Vagina (tissue), 2 donors: ENCODE measurements at regions not wholly inside any gene's neighbourhood (a gene's known extent, or its start where the extent isn't known, plus 50 kb on each side); places are given as distances from the start of the nearest gene placed in this dataset.

Source experiments
- DNase-seq, 2 donors: peaks; one replicate each; pipeline ENCODE4 v3.0.0-alpha.2; 2017; ENCODE audit errors: extremely low spot score in 2 of 2
- H3K27ac ChIP-seq: fragments of 200-600 bp; sonication (generic); one replicate; pipeline ENCODE4 v1.5.1; 2019
- H3K27me3 ChIP-seq: fragments of 200-600 bp; sonication (generic); one replicate; pipeline ENCODE4 v1.5.1; 2019
- H3K36me3 ChIP-seq, 2 donors: fragments of 200-600 bp; sonication (generic); one replicate each; pipeline ENCODE4 v1.5.1; 2017 to 2019
- H3K4me1 ChIP-seq: fragments of 200-600 bp; sonication (generic); one replicate; pipeline ENCODE4 v1.5.1; 2019
- H3K4me3 ChIP-seq, 2 donors: fragments of 200-600 bp; sonication (generic); 1 replicate in 1 of 2; 2 replicates in 1 of 2; pipeline ENCODE4 v1.5.1; 2016 to 2019
- H3K9me3 ChIP-seq: fragments of 200-600 bp; sonication (generic); one replicate; pipeline ENCODE4 v1.5.1; 2019
- POLR2A ChIP-seq, 2 donors: fragments of 450-650 bp; IDR thresholded peaks; one replicate each; pipeline ENCODE4 v1.6.1; 2017; ENCODE audit warnings: antibody characterized with exemption in 2 of 2, mild to moderate bottlenecking in 2 of 2, moderate library complexity in 2 of 2
- POLR2AphosphoS5 ChIP-seq, 2 donors: sonication (generic); formaldehyde crosslinking; IDR thresholded peaks; one replicate each; pipeline ENCODE4 v1.9.0; 2017; ENCODE audit warnings: antibody characterized with exemption in 2 of 2, mild to moderate bottlenecking in 2 of 2, low read depth in 1 of 2; ENCODE audit not compliant: insufficient read depth in 1 of 2
- intact Hi-C: fragments of 100-400 bp; cut with DNase I; formaldehyde crosslinking; loops from one replicate; pipeline ENCODE4 v1.15.1; 2023
- TF ChIP-seq, protein P1 (sequence below), 3 experiments: fragments of 450-650 bp in 2 of 3; fragments of 200-600 bp in 1 of 3; sonication (generic) in 1 of 3; IDR thresholded peaks; one replicate each; pipeline ENCODE4 v1.5.1; 2017 to 2019; ENCODE audit warnings: antibody characterized with exemption in 3 of 3, mild to moderate bottlenecking in 2 of 3, moderate library complexity in 2 of 3

DNA sequence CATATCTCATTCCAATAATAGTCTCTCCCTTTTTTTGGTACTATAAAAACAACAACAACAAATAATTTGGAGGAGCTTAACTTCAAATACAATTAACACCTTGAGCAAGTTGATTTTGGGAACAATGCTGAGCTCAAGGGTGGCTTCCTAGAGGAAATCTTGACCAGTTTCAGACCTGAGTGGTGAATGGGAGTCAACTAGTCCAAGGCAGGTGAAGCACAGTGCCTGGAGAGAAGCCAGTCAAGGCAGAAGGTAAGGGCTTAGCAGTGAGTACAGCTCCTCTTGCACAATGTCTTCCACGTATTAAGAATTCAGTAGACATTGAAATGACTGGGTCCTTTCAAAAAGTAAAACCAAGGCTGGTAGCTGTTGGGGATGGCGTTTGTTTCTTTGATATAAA lies 444.8 kb downstream of the ATP23 start:
- Histone ChIP-seq H3K36me3 (no peaks in the 10 kb centered on the region), H3K9me3 (no peaks in the 10 kb centered on the region), H3K4me1 (no peaks in the 10 kb centered on the region), H3K4me3 (no peak overlapping the region), H3K27ac (no peak overlapping the region), H3K27me3 (no peaks in the 10 kb centered on the region)
- intact Hi-C loops = no loop called here
- DNase-seq = no peak
- no peak for TF ChIP-seq POLR2AphosphoS5 (IDR thresholded peaks at IDR 0.05; ENCODE audit: insufficient read depth in 1 of 2, low read depth in 1 of 2)

DNA sequence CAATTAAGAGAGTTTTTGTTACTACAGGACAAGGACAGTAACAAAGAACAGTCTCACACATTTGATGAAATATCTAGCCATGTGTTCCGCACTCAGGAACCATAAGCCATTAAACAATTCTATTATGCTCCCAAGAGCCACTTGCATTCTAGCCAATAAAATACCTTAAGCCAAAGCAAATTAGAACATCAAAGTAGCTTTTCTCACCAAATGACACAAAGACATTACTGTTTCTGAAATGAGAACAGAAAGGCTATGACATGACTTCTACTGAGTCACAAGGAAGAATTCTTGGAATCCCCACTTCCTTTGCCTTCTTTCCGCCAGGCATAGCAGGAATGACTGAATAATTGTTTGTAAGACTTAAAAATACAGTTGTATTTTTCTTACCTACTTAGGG lies 445.8 kb downstream of the ATP23 start:
- H3K9me3 ChIP-seq = no peaks in the 10 kb centered on the region
- no peaks in the 10 kb centered on the region for H3K36me3 ChIP-seq
- no peak overlapping the region for H3K4me3 ChIP-seq
- no peak for DNase-seq
- no peaks in the 10 kb centered on the region for H3K27me3 ChIP-seq
- no peak overlapping the region for H3K27ac ChIP-seq
- no peak for TF ChIP-seq POLR2A (IDR thresholded peaks at IDR 0.05)
- intact Hi-C loops = no loop called here
- H3K4me1 ChIP-seq = no peaks in the 10 kb centered on the region

DNA sequence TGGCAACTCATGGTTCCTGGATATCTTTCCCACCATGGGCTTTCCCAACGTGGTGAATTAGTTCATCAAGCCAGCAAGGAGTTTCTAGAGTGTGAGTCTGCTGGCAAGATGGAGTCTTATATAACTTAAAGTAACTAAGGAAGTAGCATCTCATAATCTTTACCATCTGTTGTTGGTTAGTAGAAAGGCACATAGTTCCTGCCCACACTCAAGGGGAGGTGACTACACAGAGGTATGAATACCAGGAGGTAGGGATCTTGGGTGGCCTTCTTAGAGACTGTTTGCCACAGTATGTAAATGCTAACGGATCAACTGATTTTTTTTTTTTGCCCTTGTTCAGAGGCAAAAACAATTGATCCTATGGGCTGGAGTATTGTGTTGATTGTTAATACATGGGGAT lies 446.9 kb downstream of the ATP23 start:
- Histone ChIP-seq H3K27me3 (no peaks in the 10 kb centered on the region), H3K36me3 (no peaks in the 10 kb centered on the region), H3K4me1 (no peaks in the 10 kb centered on the region), H3K27ac (no peak overlapping the region), H3K4me3 (no peak overlapping the region), H3K9me3 (no peaks in the 10 kb centered on the region)
- intact Hi-C loops = no loop called here
- no peak for DNase-seq
- TF ChIP-seq POLR2AphosphoS5 (IDR thresholded peaks at IDR 0.05; ENCODE audit: insufficient read depth in 1 of 2, low read depth in 1 of 2) (no peak), POLR2A (IDR thresholded peaks at IDR 0.05) (no peak)
- TF ChIP-seq, protein P1, sequence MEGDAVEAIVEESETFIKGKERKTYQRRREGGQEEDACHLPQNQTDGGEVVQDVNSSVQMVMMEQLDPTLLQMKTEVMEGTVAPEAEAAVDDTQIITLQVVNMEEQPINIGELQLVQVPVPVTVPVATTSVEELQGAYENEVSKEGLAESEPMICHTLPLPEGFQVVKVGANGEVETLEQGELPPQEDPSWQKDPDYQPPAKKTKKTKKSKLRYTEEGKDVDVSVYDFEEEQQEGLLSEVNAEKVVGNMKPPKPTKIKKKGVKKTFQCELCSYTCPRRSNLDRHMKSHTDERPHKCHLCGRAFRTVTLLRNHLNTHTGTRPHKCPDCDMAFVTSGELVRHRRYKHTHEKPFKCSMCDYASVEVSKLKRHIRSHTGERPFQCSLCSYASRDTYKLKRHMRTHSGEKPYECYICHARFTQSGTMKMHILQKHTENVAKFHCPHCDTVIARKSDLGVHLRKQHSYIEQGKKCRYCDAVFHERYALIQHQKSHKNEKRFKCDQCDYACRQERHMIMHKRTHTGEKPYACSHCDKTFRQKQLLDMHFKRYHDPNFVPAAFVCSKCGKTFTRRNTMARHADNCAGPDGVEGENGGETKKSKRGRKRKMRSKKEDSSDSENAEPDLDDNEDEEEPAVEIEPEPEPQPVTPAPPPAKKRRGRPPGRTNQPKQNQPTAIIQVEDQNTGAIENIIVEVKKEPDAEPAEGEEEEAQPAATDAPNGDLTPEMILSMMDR (IDR thresholded peaks at IDR 0.05) = no peak

DNA sequence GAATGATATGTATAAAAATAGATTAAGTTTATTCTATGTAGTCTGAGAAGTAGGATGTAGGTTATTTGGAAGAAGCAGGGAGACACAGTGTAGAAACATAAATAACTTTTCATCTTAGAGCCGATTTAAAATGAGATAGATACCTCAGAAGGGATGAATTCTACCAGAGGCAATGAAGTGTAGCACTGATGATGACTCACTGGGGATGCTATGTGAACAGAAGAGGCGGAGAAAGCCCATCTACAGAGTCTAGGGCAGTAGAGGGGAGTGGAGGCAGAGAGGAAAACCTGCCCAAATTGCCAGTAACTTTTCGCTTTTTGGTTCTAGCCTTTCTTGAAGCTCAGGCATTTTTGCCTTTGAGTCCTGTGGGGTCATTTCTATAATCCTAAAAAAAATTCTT lies 451.8 kb downstream of the ATP23 start:
- Histone ChIP-seq H3K4me3 (no peak overlapping the region), H3K36me3 (no peaks in the 10 kb centered on the region), H3K9me3 (no peaks in the 10 kb centered on the region), H3K27me3 (no peaks in the 10 kb centered on the region), H3K27ac (no peak overlapping the region), H3K4me1 (no peaks in the 10 kb centered on the region)
- no peak for DNase-seq
- TF ChIP-seq POLR2A (IDR thresholded peaks at IDR 0.05) (no peak), POLR2AphosphoS5 (IDR thresholded peaks at IDR 0.05; ENCODE audit: insufficient read depth in 1 of 2, low read depth in 1 of 2) (no peak)
- TF ChIP-seq, protein P1 (IDR thresholded peaks at IDR 0.05) = no peak
- intact Hi-C loops = no loop called here

DNA sequence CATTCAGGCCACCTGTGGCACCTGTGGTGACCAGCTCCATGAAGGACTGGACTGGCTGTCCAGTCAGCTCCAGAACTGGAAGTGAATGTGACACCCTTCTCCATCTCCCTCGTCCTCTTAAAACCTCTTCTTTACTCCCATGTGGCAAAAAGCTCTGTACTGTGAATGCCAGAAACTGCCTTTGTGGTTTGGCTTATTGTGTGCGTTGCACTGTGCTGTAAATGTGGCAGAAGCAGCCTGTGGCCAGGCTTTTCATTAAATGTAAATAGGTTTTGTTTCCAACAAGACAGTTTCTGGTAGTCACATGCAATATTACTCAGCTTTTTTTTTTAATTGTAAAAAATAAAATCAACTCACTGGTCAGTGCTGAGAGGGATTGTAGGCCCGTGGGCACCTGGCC lies 453.7 kb downstream of the ATP23 start:
- Histone ChIP-seq H3K27ac (no peak overlapping the region), H3K36me3 (no peaks in the 10 kb centered on the region), H3K9me3 (no peaks in the 10 kb centered on the region), H3K4me1 (no peaks in the 10 kb centered on the region), H3K27me3 (no peaks in the 10 kb centered on the region), H3K4me3 (no peak overlapping the region)
- TF ChIP-seq POLR2AphosphoS5 (IDR thresholded peaks at IDR 0.05; ENCODE audit: insufficient read depth in 1 of 2, low read depth in 1 of 2) = no peak
- TF ChIP-seq, protein P1 (IDR thresholded peaks at IDR 0.05) = no peak
- intact Hi-C loops = no loop called here
- no peak for DNase-seq

- Histone ChIP-seq H3K9me3 (no peaks in the 10 kb centered on the region), H3K4me1 (no peaks in the 10 kb centered on the region), H3K27me3 (no peaks in the 10 kb centered on the region), H3K36me3 (no peaks in the 10 kb centered on the region), H3K27ac (no peak overlapping the region), H3K4me3 (no peak overlapping the region)
- no peak for DNase-seq
- no peak for TF ChIP-seq POLR2AphosphoS5 (IDR thresholded peaks at IDR 0.05; ENCODE audit: insufficient read depth in 1 of 2, low read depth in 1 of 2)
- TF ChIP-seq POLR2A (IDR thresholded peaks at IDR 0.05) = no peak
- intact Hi-C loops = no loop called here
Observed at GRCh38 chr12:58395470-58395869, 454.1 kb downstream of the ATP23 start.

- no peaks in the 10 kb centered on the region for H3K36me3 ChIP-seq
- intact Hi-C loops = no loop called here
- H3K9me3 ChIP-seq = no peaks in the 10 kb centered on the region
- H3K27ac ChIP-seq = no peak overlapping the region
- no peaks in the 10 kb centered on the region for H3K27me3 ChIP-seq
- no peak for DNase-seq
- no peak overlapping the region for H3K4me3 ChIP-seq
- TF ChIP-seq POLR2AphosphoS5 (IDR thresholded peaks at IDR 0.05; ENCODE audit: insufficient read depth in 1 of 2, low read depth in 1 of 2) = no peak
- no peaks in the 10 kb centered on the region for H3K4me1 ChIP-seq
Observed at GRCh38 chr12:58396239-58396638, 454.9 kb downstream of the ATP23 start.
